Lower leg skin (tissue), 3 donors: ENCODE measurements at regions not wholly inside any gene's neighbourhood (a gene's known extent, or its start where the extent isn't known, plus 50 kb on each side); places are given as distances from the start of the nearest gene placed in this dataset.

Experiments
- POLR2A ChIP-seq, 2 donors: fragments of 450-650 bp; IDR thresholded peaks; one replicate each; pipeline ENCODE4 v1.6.1; 2016 to 2017; ENCODE audit warnings: antibody characterized with exemption in 2 of 2, mild to moderate bottlenecking in 1 of 2, moderate library complexity in 1 of 2
- TF ChIP-seq, protein P1 (sequence below), 3 donors: fragments of 450-650 bp; IDR thresholded peaks; one replicate each; pipeline ENCODE4 v1.5.1; 2016; ENCODE audit warnings: antibody characterized with exemption in 3 of 3, mild to moderate bottlenecking in 3 of 3, moderate library complexity in 2 of 3

DNA sequence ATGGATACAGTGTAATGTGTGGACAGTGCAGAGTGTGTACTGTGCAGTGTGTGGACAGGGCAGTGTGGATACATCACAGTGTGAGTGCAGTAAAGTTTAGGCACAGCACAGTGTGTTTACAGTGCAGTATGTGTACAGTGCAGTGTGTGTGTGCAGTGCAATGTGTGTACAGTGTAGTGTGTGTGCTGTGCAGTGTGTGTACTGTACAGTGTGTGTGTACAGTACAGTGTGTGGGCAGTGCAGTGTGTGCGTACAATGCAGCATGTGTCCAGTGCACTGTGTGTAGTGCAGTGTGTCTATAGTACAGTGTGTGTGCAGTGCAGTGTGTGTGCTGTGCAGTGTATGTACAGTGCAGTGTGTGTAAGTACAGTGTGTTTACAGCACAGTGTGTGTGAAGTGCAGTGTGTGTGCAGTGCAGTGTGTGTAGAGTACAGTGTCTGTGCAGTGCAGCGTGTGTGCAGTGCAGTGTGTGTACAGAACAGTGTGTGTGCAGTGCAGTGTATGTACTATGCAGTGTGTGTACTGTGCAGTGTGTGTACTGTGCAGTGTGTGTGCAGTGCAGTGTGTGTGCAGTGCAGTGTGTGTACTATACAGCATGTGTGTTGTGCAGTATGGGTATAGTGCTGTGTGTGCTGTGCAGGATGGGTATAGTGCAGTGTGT is 385.2 kb downstream of the KIF16B start:
- TF ChIP-seq, protein P1, sequence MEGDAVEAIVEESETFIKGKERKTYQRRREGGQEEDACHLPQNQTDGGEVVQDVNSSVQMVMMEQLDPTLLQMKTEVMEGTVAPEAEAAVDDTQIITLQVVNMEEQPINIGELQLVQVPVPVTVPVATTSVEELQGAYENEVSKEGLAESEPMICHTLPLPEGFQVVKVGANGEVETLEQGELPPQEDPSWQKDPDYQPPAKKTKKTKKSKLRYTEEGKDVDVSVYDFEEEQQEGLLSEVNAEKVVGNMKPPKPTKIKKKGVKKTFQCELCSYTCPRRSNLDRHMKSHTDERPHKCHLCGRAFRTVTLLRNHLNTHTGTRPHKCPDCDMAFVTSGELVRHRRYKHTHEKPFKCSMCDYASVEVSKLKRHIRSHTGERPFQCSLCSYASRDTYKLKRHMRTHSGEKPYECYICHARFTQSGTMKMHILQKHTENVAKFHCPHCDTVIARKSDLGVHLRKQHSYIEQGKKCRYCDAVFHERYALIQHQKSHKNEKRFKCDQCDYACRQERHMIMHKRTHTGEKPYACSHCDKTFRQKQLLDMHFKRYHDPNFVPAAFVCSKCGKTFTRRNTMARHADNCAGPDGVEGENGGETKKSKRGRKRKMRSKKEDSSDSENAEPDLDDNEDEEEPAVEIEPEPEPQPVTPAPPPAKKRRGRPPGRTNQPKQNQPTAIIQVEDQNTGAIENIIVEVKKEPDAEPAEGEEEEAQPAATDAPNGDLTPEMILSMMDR (IDR thresholded peaks at IDR 0.05): no peak
- no peak for TF ChIP-seq POLR2A (IDR thresholded peaks at IDR 0.05)
